Hepatocyte (in vitro differentiated cells): ENCODE measurements at regions not wholly inside any gene's neighbourhood (a gene's known extent, or its start where the extent isn't known, plus 50 kb on each side); places are given as distances from the start of the nearest gene placed in this dataset.

Source experiments
- DNase-seq: peaks from one replicate; pipeline ENCODE4 v3.0.0-alpha.2; 2016; ENCODE audit warnings: low spot score
- H2AFZ ChIP-seq: fragments of 200-600 bp; sonication (generic); 2 replicates; pipeline ENCODE4 v1.6.0; 2016; ENCODE audit warnings: antibody characterized with exemption, mild to moderate bottlenecking
- H3K27ac ChIP-seq: fragments of 200-600 bp; sonication (generic); 2 replicates; pipeline ENCODE4 v1.5.1; 2016; ENCODE audit warnings: mild to moderate bottlenecking
- H3K27me3 ChIP-seq: fragments of 200-600 bp; sonication (generic); 2 replicates; pipeline ENCODE4 v1.6.1; 2016
- H3K36me3 ChIP-seq: fragments of 200-600 bp; sonication (generic); replicated peaks from 2 replicates; pipeline ENCODE4 v1.5.1; 2016; ENCODE audit warnings: low read depth; ENCODE audit not compliant: insufficient read depth
- H3K4me1 ChIP-seq: fragments of 200-600 bp; sonication (generic); 2 replicates; pipeline ENCODE4 v1.5.1; 2016; ENCODE audit warnings: mild to moderate bottlenecking, moderate library complexity; ENCODE audit not compliant: insufficient read depth
- H3K4me2 ChIP-seq: fragments of 200-600 bp; sonication (generic); 2 replicates; pipeline ENCODE4 v1.6.0; 2016
- H3K4me3 ChIP-seq: fragments of 200-600 bp; sonication (generic); 2 replicates; pipeline ENCODE4 v1.5.1; 2016; ENCODE audit warnings: mild to moderate bottlenecking
- H3K79me2 ChIP-seq: fragments of 200-600 bp; sonication (generic); 2 replicates; pipeline ENCODE4 v1.6.0; 2017; ENCODE audit warnings: mild to moderate bottlenecking
- H3K9me2 ChIP-seq: fragments of 200-600 bp; sonication (generic); replicated peaks from 2 replicates; pipeline ENCODE4 v1.6.0; 2017; ENCODE audit warnings: mild to moderate bottlenecking; ENCODE audit not compliant: insufficient read depth
- H3K9me3 ChIP-seq: fragments of 200-600 bp; sonication (generic); 2 replicates; pipeline ENCODE4 v1.5.1; 2016; ENCODE audit warnings: low read depth, mild to moderate bottlenecking
- H4K20me1 ChIP-seq: fragments of 200-600 bp; sonication (generic); 2 replicates; pipeline ENCODE4 v1.6.0; 2016; ENCODE audit warnings: mild to moderate bottlenecking; ENCODE audit not compliant: insufficient read depth, poor library complexity, severe bottlenecking
- CTCF ChIP-seq: fragments of 200-600 bp; sonication (generic); IDR thresholded peaks from 2 replicates; pipeline ENCODE4 v1.5.1; 2016; ENCODE audit warnings: antibody characterized with exemption, mild to moderate bottlenecking; ENCODE audit not compliant: poor library complexity
- EZH2 ChIP-seq: fragments of 200-600 bp; sonication (generic); IDR thresholded peaks from 2 replicates; pipeline ENCODE4 v1.6.1; 2016; ENCODE audit warnings: antibody characterized with exemption, mild to moderate bottlenecking, borderline replicate concordance
- EZH2phosphoT487 ChIP-seq: fragments of 200-600 bp; sonication (generic); IDR thresholded peaks from one replicate; pipeline ENCODE4 v1.6.1; 2018; ENCODE audit warnings: antibody characterized with exemption, mild to moderate bottlenecking, low read depth, moderate library complexity; ENCODE audit not compliant: unreplicated experiment, severe bottlenecking
- WGBS: methylation state at CpG from one replicate; pipeline ENCODE4 v1.1.6; 2016; ENCODE audit warnings: low lambda C conversion rate; ENCODE audit errors: missing lambda C conversion rate; 5-methylcytosine and 5-hydroxymethylcytosine counted together

GRCh38 chr1:80987106-80987505 is 813.6 kb upstream of the ADGRL2 start:
- Histone ChIP-seq H3K4me2 (no peak overlapping the region), H3K4me1 (peaks cover 4% of the 10 kb centered on the region), H3K4me3 (no peak overlapping the region), H3K9me3 (no peaks in the 10 kb centered on the region), H2AFZ (no peak overlapping the region), H3K9me2 (no peaks in the 10 kb centered on the region), H3K27me3 (no peaks in the 10 kb centered on the region), H4K20me1 (no peaks in the 10 kb centered on the region), H3K36me3 (no peaks in the 10 kb centered on the region), H3K27ac (no peak overlapping the region), H3K79me2 (no peaks in the 10 kb centered on the region)
- 58% methylated on average over 2 of the region's 2 CpGs for WGBS
- TF ChIP-seq EZH2phosphoT487 (no peak), EZH2 (no peak), CTCF (no peak)
- DNase-seq: no peak

GRCh38 chr1:80982831-80983230 is 817.9 kb upstream of the ADGRL2 start:
- no peaks in the 10 kb centered on the region for H3K4me1 ChIP-seq
- no peak overlapping the region for H3K27ac ChIP-seq
- H3K9me2 ChIP-seq: no peaks in the 10 kb centered on the region
- 93% methylated on average over 3 of the region's 3 CpGs for WGBS
- no peak for DNase-seq
- no peaks in the 10 kb centered on the region for H4K20me1 ChIP-seq
- H2AFZ ChIP-seq: no peak overlapping the region
- no peak overlapping the region for H3K4me3 ChIP-seq
- no peaks in the 10 kb centered on the region for H3K9me3 ChIP-seq
- no peaks in the 10 kb centered on the region for H3K27me3 ChIP-seq
- no peak for TF ChIP-seq CTCF
- no peaks in the 10 kb centered on the region for H3K36me3 ChIP-seq
- no peaks in the 10 kb centered on the region for H3K79me2 ChIP-seq
- H3K4me2 ChIP-seq: no peak overlapping the region

GRCh38 chr1:80973101-80973500 is 827.6 kb upstream of the ADGRL2 start:
- Histone ChIP-seq H3K4me1 (no peaks in the 10 kb centered on the region), H3K9me3 (no peaks in the 10 kb centered on the region), H3K9me2 (no peaks in the 10 kb centered on the region), H2AFZ (no peak overlapping the region), H4K20me1 (no peaks in the 10 kb centered on the region), H3K27ac (no peak overlapping the region), H3K4me3 (no peak overlapping the region), H3K27me3 (no peaks in the 10 kb centered on the region), H3K36me3 (no peaks in the 10 kb centered on the region), H3K79me2 (no peaks in the 10 kb centered on the region), H3K4me2 (no peak overlapping the region)
- WGBS: 90% methylated on average over 3 of the region's 3 CpGs
- TF ChIP-seq EZH2: no peak
- no peak for TF ChIP-seq EZH2phosphoT487
- no peak for TF ChIP-seq CTCF
- no peak for DNase-seq

- no peaks in the 10 kb centered on the region for H3K36me3 ChIP-seq
- no peaks in the 10 kb centered on the region for H3K27me3 ChIP-seq
- no peak overlapping the region for H2AFZ ChIP-seq
- no peaks in the 10 kb centered on the region for H3K4me1 ChIP-seq
- no peak overlapping the region for H3K4me2 ChIP-seq
- no peak overlapping the region for H3K27ac ChIP-seq
- DNase-seq: no peak
- no peaks in the 10 kb centered on the region for H4K20me1 ChIP-seq
- WGBS: 93% methylated on average over 1 of the region's 1 CpG
- H3K9me2 ChIP-seq: no peaks in the 10 kb centered on the region
- H3K79me2 ChIP-seq: no peaks in the 10 kb centered on the region
- H3K4me3 ChIP-seq: no peak overlapping the region
- TF ChIP-seq EZH2 (no peak), CTCF (no peak), EZH2phosphoT487 (no peak)
- no peaks in the 10 kb centered on the region for H3K9me3 ChIP-seq
These were observed 834.5 kb upstream of the ADGRL2 start for GRCh38 chr1:80966266-80966665.
